ENCODE measurements at regions not wholly inside any gene's neighbourhood (a gene's known extent, or its start where the extent isn't known, plus 50 kb on each side); places are given as distances from the start of the nearest gene placed in this dataset.
"Not testable (repeated sequence)": the region's sequence is repeated elsewhere in the genome, so short reads cannot be mapped to it uniquely, and the experiment has no call there.

- Histone ChIP-seq H3K27ac (no peak overlapping the region), H3K27me3 (replicated peaks) (no peaks in the 10 kb centered on the region)
These were observed 172.1 kb downstream of the DSC3 start for GRCh38 chr18:30870466-30870865.

GRCh38 chr18:30862900-30863299 is 179.6 kb downstream of the DSC3 start:
- no peak overlapping the region for H3K4me3 ChIP-seq
- H3K4me1 ChIP-seq (replicated peaks), result no peaks in the 10 kb centered on the region
- H3K9me3 ChIP-seq (replicated peaks), result no peaks in the 10 kb centered on the region
- H3K36me3 ChIP-seq, result no peaks in the 10 kb centered on the region
- no peak for DNase-seq (ENCODE audit: low read depth in 1 of 2, low spot score in 2 of 2)
- no peak overlapping the region for H3K27ac ChIP-seq
- H3K27me3 ChIP-seq (replicated peaks), result no peaks in the 10 kb centered on the region

More at GRCh38 chr18:30870466-30870865, 172.1 kb downstream of the DSC3 start:
- Histone ChIP-seq H3K9me3 (replicated peaks) (no peaks in the 10 kb centered on the region), H3K4me3 (no peak overlapping the region), H3K4me1 (replicated peaks) (no peaks in the 10 kb centered on the region), H3K36me3 (no peaks in the 10 kb centered on the region)
- no peak for DNase-seq (ENCODE audit: low read depth in 1 of 2, low spot score in 2 of 2)

- no peak for DNase-seq (ENCODE audit: low read depth in 1 of 2, low spot score in 2 of 2)
- H3K36me3 ChIP-seq, result no peaks in the 10 kb centered on the region
- no peak overlapping the region for H3K4me3 ChIP-seq
- no peaks in the 10 kb centered on the region for H3K4me1 ChIP-seq (replicated peaks)
- no peaks in the 10 kb centered on the region for H3K27me3 ChIP-seq (replicated peaks)
- H3K9me3 ChIP-seq (replicated peaks), result no peaks in the 10 kb centered on the region
- H3K27ac ChIP-seq, result no peak overlapping the region
These were observed 181.8 kb downstream of the DSC3 start for GRCh38 chr18:30860741-30861140.

GRCh38 chr18:30859036-30859435 is 183.5 kb downstream of the DSC3 start:
- H3K4me1 ChIP-seq (replicated peaks), result no peaks in the 10 kb centered on the region
- no peak for DNase-seq (ENCODE audit: low read depth in 1 of 2, low spot score in 2 of 2)
- H3K27me3 ChIP-seq (replicated peaks), result no peaks in the 10 kb centered on the region
- H3K27ac ChIP-seq, result no peak overlapping the region
- no peak overlapping the region for H3K4me3 ChIP-seq
- H3K36me3 ChIP-seq, result no peaks in the 10 kb centered on the region
- H3K9me3 ChIP-seq (replicated peaks), result no peaks in the 10 kb centered on the region

DNA sequence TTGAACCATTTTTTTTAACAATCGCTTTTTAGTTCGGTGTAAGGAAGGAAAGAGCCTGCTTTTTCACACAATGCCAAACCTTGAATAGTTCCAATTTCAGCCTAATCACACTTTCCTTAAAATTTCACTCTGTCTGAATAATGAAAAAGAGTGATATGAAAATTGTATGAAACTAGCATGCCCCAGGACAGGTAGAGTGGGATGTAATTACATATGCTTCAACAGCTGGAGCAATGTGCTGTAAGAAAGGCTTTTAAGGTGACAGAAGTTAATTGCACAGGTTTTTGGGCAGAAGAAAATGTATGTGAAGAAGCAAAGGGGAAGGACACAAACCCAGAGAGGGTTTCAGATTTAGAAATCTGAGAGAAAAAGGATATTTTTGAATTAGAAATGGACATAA is 184.0 kb downstream of the DSC3 start:
- Histone ChIP-seq H3K4me1 (replicated peaks) (no peaks in the 10 kb centered on the region), H3K27ac (no peak overlapping the region), H3K27me3 (replicated peaks) (no peaks in the 10 kb centered on the region), H3K4me3 (no peak overlapping the region), H3K36me3 (no peaks in the 10 kb centered on the region), H3K9me3 (replicated peaks) (no peaks in the 10 kb centered on the region)
- no peak for DNase-seq (ENCODE audit: low read depth in 1 of 2, low spot score in 2 of 2)

DNA sequence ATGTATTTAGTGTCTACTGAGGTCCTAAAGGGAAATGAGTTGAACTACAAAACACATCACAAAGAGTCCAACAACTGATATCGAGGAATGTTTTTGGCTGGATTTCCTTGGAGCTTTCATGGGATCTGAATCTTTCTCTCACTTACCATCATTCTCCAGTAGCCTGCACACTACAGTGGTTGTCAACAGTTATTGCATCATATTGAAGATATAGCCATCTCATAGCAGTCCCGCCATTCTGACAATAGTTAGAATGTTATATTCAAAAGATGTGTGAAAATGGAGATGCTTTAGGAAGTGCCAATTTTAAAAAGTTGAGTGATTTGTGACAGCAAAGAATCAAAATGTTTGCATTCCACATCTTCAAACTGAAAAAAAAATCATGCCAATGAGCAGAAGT is 186.8 kb downstream of the DSC3 start:
- Histone ChIP-seq H3K9me3 (replicated peaks) (no peaks in the 10 kb centered on the region), H3K27me3 (replicated peaks) (no peaks in the 10 kb centered on the region), H3K4me1 (replicated peaks) (no peaks in the 10 kb centered on the region), H3K27ac (no peak overlapping the region), H3K4me3 (no peak overlapping the region), H3K36me3 (no peaks in the 10 kb centered on the region)
- DNase-seq (ENCODE audit: low read depth in 1 of 2, low spot score in 2 of 2), result no peak

- H3K27ac ChIP-seq, result no peak overlapping the region
- no peaks in the 10 kb centered on the region for H3K36me3 ChIP-seq
- H3K9me3 ChIP-seq (replicated peaks), result no peaks in the 10 kb centered on the region
- H3K4me1 ChIP-seq (replicated peaks), result no peaks in the 10 kb centered on the region
- H3K27me3 ChIP-seq (replicated peaks), result no peaks in the 10 kb centered on the region
- no peak overlapping the region for H3K4me3 ChIP-seq
- DNase-seq (ENCODE audit: low read depth in 1 of 2, low spot score in 2 of 2), result no peak
These were observed 189.6 kb downstream of the DSC3 start for GRCh38 chr18:30852980-30853379.

- Histone ChIP-seq H3K27me3 (replicated peaks) (no peaks in the 10 kb centered on the region), H3K4me3 (no peak overlapping the region), H3K9me3 (replicated peaks) (no peaks in the 10 kb centered on the region), H3K36me3 (no peaks in the 10 kb centered on the region), H3K27ac (no peak overlapping the region), H3K4me1 (replicated peaks) (no peaks in the 10 kb centered on the region)
- DNase-seq (ENCODE audit: low read depth in 1 of 2, low spot score in 2 of 2), result no peak
These were observed 190.0 kb downstream of the DSC3 start for GRCh38 chr18:30852541-30852940.

- not testable (repeated sequence) for H3K36me3 ChIP-seq; H3K9me3 ChIP-seq (replicated peaks); H3K4me3 ChIP-seq; DNase-seq (ENCODE audit: low read depth in 1 of 2, low spot score in 2 of 2); H3K27ac ChIP-seq; H3K4me1 ChIP-seq (replicated peaks); H3K27me3 ChIP-seq (replicated peaks)
These were observed 203.4 kb downstream of the DSC3 start for GRCh38 chr18:30839056-30839561.

DNA sequence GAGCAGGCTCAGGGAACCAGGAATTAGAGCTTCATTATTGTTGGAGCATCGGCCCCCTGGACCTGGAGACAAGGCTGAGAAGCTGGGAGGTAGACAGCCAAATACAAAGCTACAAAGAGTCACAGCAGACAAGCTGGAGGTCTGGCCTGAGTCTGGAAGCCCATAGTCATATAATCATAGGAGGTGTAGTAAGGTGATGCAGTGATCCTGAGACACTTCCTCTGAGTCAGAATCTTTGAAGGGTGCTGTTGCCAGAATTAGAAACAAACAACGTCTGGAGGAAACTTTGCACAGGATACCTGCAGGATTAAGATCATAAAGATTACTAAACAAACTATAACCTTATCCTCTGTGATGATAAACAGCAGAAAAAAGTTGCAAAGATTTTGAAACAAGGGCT is 213.8 kb downstream of the DSC3 start:
- H3K36me3 ChIP-seq, result no peaks in the 10 kb centered on the region
- H3K27ac ChIP-seq, result no peak overlapping the region
- no peaks in the 10 kb centered on the region for H3K4me1 ChIP-seq (replicated peaks)
- no peaks in the 10 kb centered on the region for H3K27me3 ChIP-seq (replicated peaks)
- no peak overlapping the region for H3K4me3 ChIP-seq
- DNase-seq (ENCODE audit: low read depth in 1 of 2, low spot score in 2 of 2), result no peak
- no peaks in the 10 kb centered on the region for H3K9me3 ChIP-seq (replicated peaks)

- no peaks in the 10 kb centered on the region for H3K36me3 ChIP-seq
- no peak overlapping the region for H3K27ac ChIP-seq
- H3K27me3 ChIP-seq (replicated peaks), result no peaks in the 10 kb centered on the region
- DNase-seq (ENCODE audit: low read depth in 1 of 2, low spot score in 2 of 2), result no peak
- no peak overlapping the region for H3K4me3 ChIP-seq
- H3K4me1 ChIP-seq (replicated peaks), result no peaks in the 10 kb centered on the region
- H3K9me3 ChIP-seq (replicated peaks), result no peaks in the 10 kb centered on the region
These were observed 222.9 kb downstream of the DSC3 start for GRCh38 chr18:30819619-30820018.

- DNase-seq (ENCODE audit: low read depth in 1 of 2, low spot score in 2 of 2), result no peak
- Histone ChIP-seq H3K36me3 (no peaks in the 10 kb centered on the region), H3K4me3 (no peak overlapping the region), H3K4me1 (replicated peaks) (no peaks in the 10 kb centered on the region), H3K27me3 (replicated peaks) (no peaks in the 10 kb centered on the region), H3K9me3 (replicated peaks) (no peaks in the 10 kb centered on the region), H3K27ac (no peak overlapping the region)
These were observed 228.1 kb downstream of the DSC3 start for GRCh38 chr18:30814446-30814845.

DNA sequence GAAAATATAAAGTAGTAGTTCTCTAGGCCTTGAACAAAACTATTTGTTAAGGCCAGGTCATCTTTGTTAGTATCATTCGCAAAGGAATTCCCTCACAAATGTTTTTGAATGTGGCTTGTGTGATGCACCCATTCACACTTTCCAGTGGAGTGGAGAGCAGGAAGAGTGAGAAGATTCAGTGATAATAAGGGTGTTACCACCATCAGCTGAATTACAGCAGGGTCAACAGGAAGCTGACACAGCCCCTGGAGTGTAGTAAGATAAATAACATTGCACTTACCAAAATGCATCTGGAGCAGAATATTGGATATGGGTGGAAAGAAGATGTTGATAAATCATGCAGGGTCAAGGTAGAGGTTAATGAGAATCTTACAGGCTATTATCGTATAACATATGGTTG is 231.0 kb downstream of the DSC3 start:
- Histone ChIP-seq H3K36me3 (no peaks in the 10 kb centered on the region), H3K4me3 (no peak overlapping the region), H3K4me1 (replicated peaks) (no peaks in the 10 kb centered on the region), H3K9me3 (replicated peaks) (no peaks in the 10 kb centered on the region), H3K27ac (no peak overlapping the region), H3K27me3 (replicated peaks) (no peaks in the 10 kb centered on the region)
- no peak for DNase-seq (ENCODE audit: low read depth in 1 of 2, low spot score in 2 of 2)

GRCh38 chr18:30810580-30810979 is 232.0 kb downstream of the DSC3 start:
- H3K27ac ChIP-seq, result no peak overlapping the region
- no peaks in the 10 kb centered on the region for H3K36me3 ChIP-seq
- H3K4me1 ChIP-seq (replicated peaks), result no peaks in the 10 kb centered on the region
- no peak overlapping the region for H3K4me3 ChIP-seq
- no peaks in the 10 kb centered on the region for H3K27me3 ChIP-seq (replicated peaks)
- no peaks in the 10 kb centered on the region for H3K9me3 ChIP-seq (replicated peaks)
- DNase-seq (ENCODE audit: low read depth in 1 of 2, low spot score in 2 of 2), result no peak

- H3K36me3 ChIP-seq, result no peaks in the 10 kb centered on the region
- no peak for DNase-seq (ENCODE audit: low read depth in 1 of 2, low spot score in 2 of 2)
- no peaks in the 10 kb centered on the region for H3K27me3 ChIP-seq (replicated peaks)
- H3K27ac ChIP-seq, result no peak overlapping the region
- H3K4me1 ChIP-seq (replicated peaks), result no peaks in the 10 kb centered on the region
- H3K9me3 ChIP-seq (replicated peaks), result no peaks in the 10 kb centered on the region
- no peak overlapping the region for H3K4me3 ChIP-seq
These were observed 235.7 kb downstream of the DSC3 start for GRCh38 chr18:30806823-30807222.

Data from SJSA1 (cell line).